Parathyroid adenoma (tissue), 2 donors: ENCODE measurements at regions not wholly inside any gene's neighbourhood (a gene's known extent, or its start where the extent isn't known, plus 50 kb on each side); places are given as distances from the start of the nearest gene placed in this dataset.

Experiments
- H2AFZ ChIP-seq: fragments of 300-600 bp; sonication (generic); one replicate; pipeline ENCODE4 v1.7.0; 2017; ENCODE audit warnings: antibody characterized with exemption, mild to moderate bottlenecking
- H3K27ac ChIP-seq: fragments of 300-600 bp; sonication (generic); one replicate; pipeline ENCODE4 v1.7.0; 2017
- H3K27me3 ChIP-seq: fragments of 300-600 bp; sonication (generic); one replicate; pipeline ENCODE4 v1.7.0; 2017; ENCODE audit warnings: low read length; ENCODE audit not compliant: control insufficient read depth, insufficient read depth
- H3K36me3 ChIP-seq: fragments of 300-600 bp; sonication (generic); one replicate; pipeline ENCODE4 v1.7.0; 2017; ENCODE audit warnings: low read length; ENCODE audit not compliant: control insufficient read depth, insufficient read depth
- H3K4me1 ChIP-seq: fragments of 300-600 bp; sonication (generic); one replicate; pipeline ENCODE4 v1.7.0; 2017; ENCODE audit warnings: control low read depth
- H3K4me2 ChIP-seq: fragments of 300-600 bp; sonication (generic); one replicate; pipeline ENCODE4 v1.7.0; 2017; ENCODE audit warnings: low read length
- H3K4me3 ChIP-seq: fragments of 300-600 bp; sonication (generic); one replicate; pipeline ENCODE4 v1.7.0; 2017; ENCODE audit warnings: low read depth, low read length
- H3K79me2 ChIP-seq: fragments of 300-600 bp; sonication (generic); one replicate; pipeline ENCODE4 v1.7.0; 2017; ENCODE audit warnings: control low read depth
- H3K9ac ChIP-seq: fragments of 300-600 bp; sonication (generic); one replicate; pipeline ENCODE4 v1.7.0; 2017; ENCODE audit warnings: mild to moderate bottlenecking
- H3K9me3 ChIP-seq: fragments of 300-600 bp; sonication (generic); one replicate; pipeline ENCODE4 v1.7.0; 2017; ENCODE audit warnings: low read length; ENCODE audit not compliant: control insufficient read depth
- CTCF ChIP-seq: fragments of 300-600 bp; sonication (generic); IDR thresholded peaks from one replicate; pipeline ENCODE4 v1.7.0; 2017; ENCODE audit warnings: antibody characterized with exemption, mild to moderate bottlenecking
- donor health status: primary hyperparathyroidism.

GRCh38 chr2:173545364-173545763 lies 190.7 kb downstream of the CDCA7 start:
- Histone ChIP-seq H3K27ac (no peak overlapping the region), H3K27me3 (no peaks in the 10 kb centered on the region), H3K79me2 (no peaks in the 10 kb centered on the region), H2AFZ (no peak overlapping the region), H3K4me2 (no peak overlapping the region), H3K9me3 (no peaks in the 10 kb centered on the region), H3K9ac (no peak overlapping the region), H3K4me1 (no peaks in the 10 kb centered on the region), H3K36me3 (no peaks in the 10 kb centered on the region), H3K4me3 (no peak overlapping the region)
- no peak for TF ChIP-seq CTCF

DNA sequence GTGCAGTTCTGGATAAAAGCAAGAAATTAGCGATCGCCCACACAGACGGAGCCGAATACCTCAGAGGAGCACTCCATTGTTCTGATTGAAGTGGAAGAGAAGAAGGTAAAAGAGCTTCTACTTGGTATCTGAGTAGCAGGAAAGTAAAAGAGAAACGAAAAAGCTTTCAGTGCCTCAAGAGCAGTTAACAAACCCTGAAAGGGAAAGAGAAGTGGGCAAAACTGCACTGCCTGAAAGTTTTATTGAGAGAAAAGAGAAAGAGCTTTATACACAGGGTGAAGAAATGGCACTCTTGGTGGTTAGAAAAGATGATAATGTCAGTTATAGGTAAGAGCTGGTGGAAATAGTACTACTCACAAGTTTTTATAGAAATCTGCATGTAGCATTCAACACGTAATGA lies 192.8 kb downstream of the CDCA7 start:
- H3K27ac ChIP-seq: no peak overlapping the region
- H3K79me2 ChIP-seq: no peaks in the 10 kb centered on the region
- H3K9me3 ChIP-seq: no peaks in the 10 kb centered on the region
- H3K4me1 ChIP-seq: no peaks in the 10 kb centered on the region
- no peak overlapping the region for H2AFZ ChIP-seq
- TF ChIP-seq CTCF: no peak
- H3K9ac ChIP-seq: no peak overlapping the region
- H3K36me3 ChIP-seq: no peaks in the 10 kb centered on the region
- no peak overlapping the region for H3K4me3 ChIP-seq
- no peaks in the 10 kb centered on the region for H3K27me3 ChIP-seq
- H3K4me2 ChIP-seq: no peak overlapping the region

- Histone ChIP-seq H3K27me3 (no peaks in the 10 kb centered on the region), H3K9me3 (no peaks in the 10 kb centered on the region), H3K4me3 (no peak overlapping the region), H3K27ac (no peak overlapping the region), H3K36me3 (no peaks in the 10 kb centered on the region), H3K9ac (no peak overlapping the region), H3K4me1 (no peaks in the 10 kb centered on the region), H2AFZ (no peak overlapping the region), H3K4me2 (no peak overlapping the region), H3K79me2 (no peaks in the 10 kb centered on the region)
- TF ChIP-seq CTCF: no peak
Measured at GRCh38 chr2:173550143-173550542, 195.5 kb downstream of the CDCA7 start.

GRCh38 chr2:173552531-173552930 lies 197.9 kb downstream of the CDCA7 start:
- no peak for TF ChIP-seq CTCF
- Histone ChIP-seq H3K4me1 (no peaks in the 10 kb centered on the region), H3K9ac (no peak overlapping the region), H2AFZ (no peak overlapping the region), H3K4me3 (no peak overlapping the region), H3K79me2 (no peaks in the 10 kb centered on the region), H3K36me3 (no peaks in the 10 kb centered on the region), H3K9me3 (no peaks in the 10 kb centered on the region), H3K4me2 (no peak overlapping the region), H3K27ac (no peak overlapping the region), H3K27me3 (no peaks in the 10 kb centered on the region)

GRCh38 chr2:173553593-173553992 lies 198.9 kb downstream of the CDCA7 start:
- Histone ChIP-seq H2AFZ (no peak overlapping the region), H3K4me3 (no peak overlapping the region), H3K79me2 (no peaks in the 10 kb centered on the region), H3K36me3 (no peaks in the 10 kb centered on the region), H3K27ac (no peak overlapping the region), H3K4me1 (no peaks in the 10 kb centered on the region), H3K9me3 (no peaks in the 10 kb centered on the region), H3K27me3 (no peaks in the 10 kb centered on the region), H3K9ac (no peak overlapping the region), H3K4me2 (no peak overlapping the region)
- no peak for TF ChIP-seq CTCF
